ENCODE measurements at regions not wholly inside any gene's neighbourhood (a gene's known extent, or its start where the extent isn't known, plus 50 kb on each side); places are given as distances from the start of the nearest gene placed in this dataset.

GRCh38 chr2:49251766-49252165 is 97.5 kb upstream of the FSHR start:
- no peak for DNase-seq
- H3K4me3 ChIP-seq: no peak overlapping the region
- H3K27ac ChIP-seq: no peak overlapping the region
- no peaks in the 10 kb centered on the region for H3K27me3 ChIP-seq
- H3K9me3 ChIP-seq: no peaks in the 10 kb centered on the region
- H3K4me1 ChIP-seq: no peaks in the 10 kb centered on the region
- WGBS, 2 donors: 81 to 84% methylated on average over 1 of the region's 1 CpG
- TF ChIP-seq EP300 (IDR thresholded peaks at IDR 0.05) (no peak), POLR2A (IDR thresholded peaks at IDR 0.05) (no peak), POLR2AphosphoS5 (IDR thresholded peaks at IDR 0.05) (no peak), CTCF (IDR thresholded peaks at IDR 0.05) (no peak)
- intact Hi-C loops (cut with DNase I): no loop called here
- no peaks in the 10 kb centered on the region for H3K36me3 ChIP-seq

DNA sequence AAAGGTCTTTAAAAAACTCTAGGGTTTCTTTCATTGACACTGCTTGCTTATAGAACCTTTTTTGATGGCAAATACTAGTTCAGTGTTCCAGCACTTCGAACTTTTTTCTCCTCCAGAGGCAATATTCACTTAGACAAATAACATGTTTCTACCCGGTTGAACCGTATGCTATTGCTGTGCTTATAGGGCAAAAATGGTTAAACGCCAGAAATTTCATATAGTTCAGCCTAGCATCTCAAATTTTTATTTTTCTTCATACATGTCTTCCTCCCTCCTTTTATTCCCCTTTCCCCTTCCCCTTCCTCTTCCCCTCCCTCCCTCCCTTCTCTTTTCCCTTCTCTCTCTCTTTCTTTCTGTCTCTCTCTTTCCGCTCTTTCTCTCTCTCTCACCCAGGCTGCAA is 96.9 kb upstream of the FSHR start:
- no peaks in the 10 kb centered on the region for H3K9me3 ChIP-seq
- H3K27ac ChIP-seq: no peak overlapping the region
- H3K4me3 ChIP-seq: no peak overlapping the region
- no peaks in the 10 kb centered on the region for H3K27me3 ChIP-seq
- H3K4me1 ChIP-seq: no peaks in the 10 kb centered on the region
- H3K36me3 ChIP-seq: no peaks in the 10 kb centered on the region
- intact Hi-C loops (cut with DNase I): no loop called here
- 63 to 90% methylated on average over 5 of the region's 5 CpGs for WGBS, 2 donors
- TF ChIP-seq POLR2A (IDR thresholded peaks at IDR 0.05) (no peak), EP300 (IDR thresholded peaks at IDR 0.05) (no peak), POLR2AphosphoS5 (IDR thresholded peaks at IDR 0.05) (no peak), CTCF (IDR thresholded peaks at IDR 0.05) (no peak)
- DNase-seq: no peak

DNA sequence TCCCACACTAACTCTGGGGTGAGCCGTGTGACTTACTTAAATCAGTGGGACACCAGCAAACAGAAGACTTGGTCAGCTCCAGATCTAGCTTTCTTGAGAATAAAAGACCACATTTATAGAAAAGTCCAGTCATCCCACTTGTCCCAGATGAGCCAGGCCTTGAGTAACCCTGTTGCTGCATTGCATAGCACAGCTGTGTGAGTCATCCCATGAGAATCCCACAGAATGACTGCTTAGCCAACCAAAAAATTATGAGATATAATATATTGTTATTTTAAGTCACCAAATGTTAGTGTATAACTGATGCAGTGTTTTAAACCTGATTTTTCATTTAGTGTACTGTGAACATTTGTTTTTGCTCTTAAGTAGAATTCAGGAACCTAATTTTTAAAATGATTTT is 94.2 kb upstream of the FSHR start:
- DNase-seq: no peak
- no peak overlapping the region for H3K27ac ChIP-seq
- H3K36me3 ChIP-seq: no peaks in the 10 kb centered on the region
- intact Hi-C loops (cut with DNase I): no loop called here
- no peak overlapping the region for H3K4me3 ChIP-seq
- WGBS, 2 donors: 81 to 83% methylated on average over 1 of the region's 1 CpG
- no peaks in the 10 kb centered on the region for H3K4me1 ChIP-seq
- no peaks in the 10 kb centered on the region for H3K9me3 ChIP-seq
- TF ChIP-seq POLR2AphosphoS5 (IDR thresholded peaks at IDR 0.05) (no peak), EP300 (IDR thresholded peaks at IDR 0.05) (no peak), CTCF (IDR thresholded peaks at IDR 0.05) (no peak), POLR2A (IDR thresholded peaks at IDR 0.05) (no peak)
- H3K27me3 ChIP-seq: no peaks in the 10 kb centered on the region

DNA sequence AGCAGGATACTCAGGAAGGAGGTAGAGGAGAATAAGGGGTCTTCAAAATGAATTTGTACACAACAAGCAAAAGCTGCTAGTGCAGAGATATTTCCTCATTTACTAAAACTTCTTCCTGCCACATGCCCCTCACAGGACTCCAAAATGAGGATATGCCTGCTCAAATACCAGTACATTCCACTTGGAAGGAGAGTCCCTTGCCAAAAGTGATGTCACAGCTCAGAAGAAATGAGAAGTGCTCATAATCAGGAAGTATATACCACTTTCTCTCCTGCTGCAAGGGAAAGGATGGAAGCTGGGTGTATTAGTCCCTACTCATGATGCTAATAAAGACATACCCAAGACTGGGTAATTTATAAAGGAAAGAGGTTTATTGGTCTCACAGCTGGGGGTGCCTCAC is 87.7 kb upstream of the FSHR start:
- TF ChIP-seq CTCF (IDR thresholded peaks at IDR 0.05) (no peak), POLR2AphosphoS5 (IDR thresholded peaks at IDR 0.05) (no peak), POLR2A (IDR thresholded peaks at IDR 0.05) (no peak), EP300 (IDR thresholded peaks at IDR 0.05) (no peak)
- no peak for DNase-seq
- Histone ChIP-seq H3K9me3 (no peaks in the 10 kb centered on the region), H3K4me1 (no peaks in the 10 kb centered on the region), H3K27ac (no peak overlapping the region), H3K27me3 (no peaks in the 10 kb centered on the region), H3K36me3 (no peaks in the 10 kb centered on the region), H3K4me3 (no peak overlapping the region)
- intact Hi-C loops (cut with DNase I): no loop called here

- Histone ChIP-seq H3K27me3 (no peaks in the 10 kb centered on the region), H3K36me3 (no peaks in the 10 kb centered on the region), H3K27ac (no peak overlapping the region), H3K4me3 (no peak overlapping the region), H3K9me3 (no peaks in the 10 kb centered on the region), H3K4me1 (no peaks in the 10 kb centered on the region)
- no peak for DNase-seq
- no peak for TF ChIP-seq POLR2A (IDR thresholded peaks at IDR 0.05)
- no peak for TF ChIP-seq CTCF (IDR thresholded peaks at IDR 0.05)
- TF ChIP-seq POLR2AphosphoS5 (IDR thresholded peaks at IDR 0.05): no peak
- TF ChIP-seq EP300 (IDR thresholded peaks at IDR 0.05): no peak
- intact Hi-C loops (cut with DNase I): no loop called here
Measured at GRCh38 chr2:49241501-49241900, 87.2 kb upstream of the FSHR start.
